NB4 (cell line): ENCODE measurements at regions not wholly inside any gene's neighbourhood (a gene's known extent, or its start where the extent isn't known, plus 50 kb on each side); places are given as distances from the start of the nearest gene placed in this dataset.

Experiments
- MAX ChIP-seq: IDR thresholded peaks from 2 replicates; pipeline ENCODE4 v1.6.1; 2011; ENCODE audit warnings: low read depth, low read length
- TF ChIP-seq, protein P1 (sequence below): IDR thresholded peaks from one replicate; pipeline ENCODE4 v1.5.1; 2012; ENCODE audit warnings: low read depth, low read length

DNA sequence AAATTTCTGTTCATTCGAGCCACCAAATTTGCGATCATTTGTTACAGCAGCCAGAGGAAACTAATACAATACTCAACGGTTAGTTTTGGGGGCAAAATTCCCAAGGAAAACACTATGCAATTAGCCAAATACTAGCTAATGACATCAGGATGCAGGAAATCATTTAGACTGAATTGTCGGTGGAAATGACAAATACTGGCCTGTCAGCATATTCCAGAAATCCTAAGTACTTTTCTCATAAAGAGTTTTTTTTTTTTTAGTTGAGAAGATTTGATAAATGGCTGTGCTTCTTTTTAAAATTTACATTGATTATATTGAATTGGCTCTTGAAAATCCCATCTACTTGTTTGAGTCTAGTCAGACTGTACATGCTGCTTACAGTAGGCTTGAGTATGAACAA lies 410.1 kb downstream of the SUCLG1 start:
- TF ChIP-seq, protein P1, sequence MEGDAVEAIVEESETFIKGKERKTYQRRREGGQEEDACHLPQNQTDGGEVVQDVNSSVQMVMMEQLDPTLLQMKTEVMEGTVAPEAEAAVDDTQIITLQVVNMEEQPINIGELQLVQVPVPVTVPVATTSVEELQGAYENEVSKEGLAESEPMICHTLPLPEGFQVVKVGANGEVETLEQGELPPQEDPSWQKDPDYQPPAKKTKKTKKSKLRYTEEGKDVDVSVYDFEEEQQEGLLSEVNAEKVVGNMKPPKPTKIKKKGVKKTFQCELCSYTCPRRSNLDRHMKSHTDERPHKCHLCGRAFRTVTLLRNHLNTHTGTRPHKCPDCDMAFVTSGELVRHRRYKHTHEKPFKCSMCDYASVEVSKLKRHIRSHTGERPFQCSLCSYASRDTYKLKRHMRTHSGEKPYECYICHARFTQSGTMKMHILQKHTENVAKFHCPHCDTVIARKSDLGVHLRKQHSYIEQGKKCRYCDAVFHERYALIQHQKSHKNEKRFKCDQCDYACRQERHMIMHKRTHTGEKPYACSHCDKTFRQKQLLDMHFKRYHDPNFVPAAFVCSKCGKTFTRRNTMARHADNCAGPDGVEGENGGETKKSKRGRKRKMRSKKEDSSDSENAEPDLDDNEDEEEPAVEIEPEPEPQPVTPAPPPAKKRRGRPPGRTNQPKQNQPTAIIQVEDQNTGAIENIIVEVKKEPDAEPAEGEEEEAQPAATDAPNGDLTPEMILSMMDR: no peak
- TF ChIP-seq MAX: no peak
